BLaER1 (cell line): ENCODE measurements at regions not wholly inside any gene's neighbourhood (a gene's known extent, or its start where the extent isn't known, plus 50 kb on each side); places are given as distances from the start of the nearest gene placed in this dataset.

ENCODE experiments used
- H3K27ac ChIP-seq: shearing (Covaris generic); formaldehyde crosslinking; 2 replicates; pipeline ENCODE4 v1.8.1; 2022
- H3K27me3 ChIP-seq: shearing (Covaris generic); formaldehyde crosslinking; 2 replicates; pipeline ENCODE4 v1.8.1; 2022
- H3K36me3 ChIP-seq: shearing (Covaris generic); formaldehyde crosslinking; 2 replicates; pipeline ENCODE4 v1.8.1; 2022
- H3K4me1 ChIP-seq: shearing (Covaris generic); formaldehyde crosslinking; 2 replicates; pipeline ENCODE4 v1.8.1; 2022
- H3K4me2 ChIP-seq: shearing (Covaris generic); formaldehyde crosslinking; 2 replicates; pipeline ENCODE4 v1.8.1; 2022
- H3K4me3 ChIP-seq: shearing (Covaris generic); formaldehyde crosslinking; 2 replicates; pipeline ENCODE4 v1.8.1; 2022
- H3K9ac ChIP-seq: shearing (Covaris generic); formaldehyde crosslinking; 2 replicates; pipeline ENCODE4 v1.8.1; 2022
- H3K9me3 ChIP-seq: shearing (Covaris generic); formaldehyde crosslinking; 2 replicates; pipeline ENCODE4 v1.8.1; 2022
- H4K20me1 ChIP-seq: shearing (Covaris generic); formaldehyde crosslinking; 2 replicates; pipeline ENCODE4 v1.8.1; 2022
- Cebpa-rat ChIP-seq: shearing (Covaris generic); IDR thresholded peaks from 2 replicates; pipeline ENCODE4 v1.8.1; 2022

DNA sequence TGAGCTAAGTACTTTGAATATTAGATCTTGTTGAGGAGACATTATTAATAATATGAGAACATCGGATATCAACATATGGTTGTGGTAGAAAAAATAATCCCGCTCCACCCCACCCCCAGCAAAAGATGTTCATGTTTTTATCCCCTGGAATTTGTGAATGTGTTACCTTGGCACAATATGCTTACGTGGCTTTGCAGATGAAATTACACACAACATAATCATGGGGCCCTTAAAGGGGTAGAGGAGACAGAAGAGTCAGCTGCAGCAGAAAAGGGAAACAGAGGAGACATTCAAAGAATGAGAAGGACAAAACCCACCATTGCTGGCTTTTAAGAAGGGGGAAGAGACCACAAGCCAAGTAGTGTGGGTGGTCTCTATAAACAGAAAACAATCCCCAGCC lies 104.1 kb downstream of the SEC16B start:
- TF ChIP-seq Cebpa-rat, result no peak
- no peak overlapping the region for H3K9ac ChIP-seq
- no peak overlapping the region for H3K4me2 ChIP-seq
- no peaks in the 10 kb centered on the region for H3K9me3 ChIP-seq
- no peaks in the 10 kb centered on the region for H4K20me1 ChIP-seq
- H3K27me3 ChIP-seq, result no peaks in the 10 kb centered on the region
- H3K4me3 ChIP-seq, result no peak overlapping the region
- H3K27ac ChIP-seq, result no peak overlapping the region
- H3K36me3 ChIP-seq, result no peaks in the 10 kb centered on the region
- no peaks in the 10 kb centered on the region for H3K4me1 ChIP-seq

DNA sequence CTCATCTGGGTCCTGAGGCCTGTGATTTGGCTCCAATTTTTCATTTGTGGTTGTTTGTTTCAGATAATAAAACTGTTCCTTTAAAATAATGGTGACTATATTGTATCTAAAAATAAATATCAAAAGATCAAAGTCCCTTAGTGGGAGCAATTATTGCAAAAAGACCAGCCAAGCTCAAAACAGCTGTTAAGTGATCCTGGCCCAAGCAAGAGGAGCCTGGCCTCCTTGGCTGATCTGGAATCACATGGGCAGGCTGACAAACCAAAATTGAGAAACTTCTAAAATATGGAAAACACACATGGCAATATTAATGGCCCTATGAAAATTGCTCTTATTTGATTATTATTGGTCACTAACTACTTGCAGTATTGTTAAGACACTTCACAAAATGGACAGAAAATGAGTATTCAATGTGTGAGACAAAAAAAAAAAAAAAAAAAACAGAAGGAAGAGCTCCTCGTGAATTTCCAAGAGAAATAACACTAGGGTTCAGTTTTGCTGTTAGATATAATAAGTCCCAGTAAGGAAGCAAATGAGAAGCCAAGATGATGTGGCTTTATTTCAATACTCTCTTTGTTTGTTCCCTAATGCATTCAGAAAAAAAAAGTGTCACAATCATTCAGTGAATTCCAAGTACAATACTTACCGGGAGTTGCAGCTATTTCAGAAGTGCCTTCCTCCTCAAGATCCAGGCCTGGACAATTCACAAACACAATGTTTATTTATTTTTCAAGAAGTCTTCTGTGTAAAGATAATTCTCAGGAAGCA lies 105.1 kb downstream of the SEC16B start:
- Histone ChIP-seq H3K9ac (no peak overlapping the region), H3K4me2 (no peak overlapping the region), H4K20me1 (no peaks in the 10 kb centered on the region), H3K4me1 (no peaks in the 10 kb centered on the region), H3K27me3 (no peaks in the 10 kb centered on the region), H3K9me3 (no peaks in the 10 kb centered on the region), H3K27ac (no peak overlapping the region), H3K36me3 (no peaks in the 10 kb centered on the region), H3K4me3 (no peak overlapping the region)
- TF ChIP-seq Cebpa-rat, result no peak

DNA sequence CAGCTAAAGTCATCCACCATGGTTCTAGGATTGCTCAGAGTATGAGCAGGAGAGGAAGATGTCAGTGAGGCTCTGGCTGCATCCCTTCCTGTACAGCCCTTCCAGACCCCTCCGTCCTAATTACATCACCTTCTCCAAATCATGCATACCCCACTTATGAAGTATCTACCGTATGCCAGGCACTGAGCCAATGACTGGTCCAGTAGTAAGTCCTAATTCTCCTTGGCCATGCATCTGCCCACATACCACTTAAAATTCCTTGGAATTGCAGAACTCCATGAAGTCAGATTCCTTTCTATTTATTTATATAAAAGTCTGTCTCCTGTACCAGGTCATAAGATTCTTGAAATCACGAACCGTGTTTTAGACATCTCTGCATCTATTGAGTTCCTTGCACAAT lies 106.1 kb downstream of the SEC16B start:
- Histone ChIP-seq H3K9me3 (no peaks in the 10 kb centered on the region), H3K9ac (no peak overlapping the region), H3K4me2 (no peak overlapping the region), H3K4me3 (no peak overlapping the region), H3K36me3 (no peaks in the 10 kb centered on the region), H3K27ac (no peak overlapping the region), H4K20me1 (no peaks in the 10 kb centered on the region), H3K27me3 (no peaks in the 10 kb centered on the region), H3K4me1 (peaks cover 2% of the 10 kb centered on the region)
- no peak for TF ChIP-seq Cebpa-rat

DNA sequence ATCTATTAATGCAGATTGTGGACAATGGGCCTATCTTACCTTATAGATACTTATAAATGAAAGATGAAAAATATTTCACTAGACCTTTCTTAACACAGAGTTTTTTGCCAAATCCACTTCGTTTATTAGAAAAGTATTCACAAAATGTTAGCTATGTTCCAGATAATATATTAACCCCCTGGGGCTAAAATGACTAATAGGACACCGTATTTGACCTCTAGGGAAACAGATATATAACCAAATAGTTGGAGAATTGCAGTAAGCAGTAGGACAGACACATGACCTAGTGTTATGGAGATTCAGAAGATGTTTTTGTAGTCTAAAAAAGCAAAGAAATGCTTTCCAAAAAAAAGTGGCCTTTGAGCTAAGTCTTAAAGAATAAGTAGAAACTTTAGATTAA lies 106.9 kb downstream of the SEC16B start:
- no peak overlapping the region for H3K9ac ChIP-seq
- no peak overlapping the region for H3K27ac ChIP-seq
- H4K20me1 ChIP-seq, result no peaks in the 10 kb centered on the region
- no peak overlapping the region for H3K4me3 ChIP-seq
- H3K9me3 ChIP-seq, result no peaks in the 10 kb centered on the region
- no peak for TF ChIP-seq Cebpa-rat
- no peaks in the 10 kb centered on the region for H3K36me3 ChIP-seq
- H3K4me2 ChIP-seq, result no peak overlapping the region
- H3K4me1 ChIP-seq, result peaks cover 10% of the 10 kb centered on the region
- H3K27me3 ChIP-seq, result no peaks in the 10 kb centered on the region

DNA sequence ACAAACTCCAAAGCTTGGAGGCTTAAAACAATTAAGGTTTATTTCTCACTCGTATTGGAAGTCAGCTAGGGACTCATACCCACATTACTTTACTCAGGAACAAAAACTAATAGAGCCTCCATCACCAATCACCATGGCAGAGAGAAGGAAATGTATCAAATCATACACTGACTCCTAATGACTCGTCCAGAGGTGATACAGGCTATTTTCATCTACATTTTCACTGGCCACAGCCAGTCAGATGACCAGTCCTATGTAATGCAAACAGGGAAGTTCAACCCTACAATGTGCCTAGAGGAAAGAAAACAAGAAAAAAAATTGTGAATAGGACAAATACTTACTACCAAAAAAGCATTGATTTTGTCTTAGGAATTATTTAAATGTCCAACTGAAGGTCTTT lies 110.3 kb downstream of the SEC16B start:
- no peaks in the 10 kb centered on the region for H4K20me1 ChIP-seq
- H3K36me3 ChIP-seq, result no peaks in the 10 kb centered on the region
- H3K4me2 ChIP-seq, result no peak overlapping the region
- H3K9ac ChIP-seq, result no peak overlapping the region
- H3K4me1 ChIP-seq, result peaks cover 13% of the 10 kb centered on the region
- H3K27me3 ChIP-seq, result no peaks in the 10 kb centered on the region
- no peak overlapping the region for H3K4me3 ChIP-seq
- no peak for TF ChIP-seq Cebpa-rat
- H3K27ac ChIP-seq, result no peak overlapping the region
- peaks cover 3% of the 10 kb centered on the region; the same call in 1 of the 2 replicates for H3K9me3 ChIP-seq

DNA sequence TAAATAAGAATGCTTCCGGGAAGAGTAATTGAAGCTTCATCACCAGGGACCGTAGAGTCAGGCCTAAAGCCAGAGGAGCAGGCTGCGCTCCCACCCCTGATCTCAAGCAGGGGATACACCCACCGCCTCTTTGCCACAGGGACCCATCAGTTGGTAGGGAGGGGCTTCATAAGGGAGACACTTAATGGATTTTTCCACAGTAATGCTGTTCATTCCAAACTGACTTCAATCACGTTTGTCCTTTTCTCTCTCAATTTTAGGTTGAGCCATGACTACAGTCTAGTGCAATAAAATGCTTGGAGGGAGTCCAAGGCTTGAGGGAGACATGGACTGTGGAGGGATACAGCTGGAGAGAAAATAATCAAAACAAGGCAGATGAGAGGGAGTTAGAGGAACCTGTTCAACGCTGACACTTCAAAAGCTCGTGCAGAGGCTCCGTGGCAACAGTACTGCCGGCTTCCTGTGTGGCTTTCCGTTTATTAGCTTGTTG lies 111.5 kb downstream of the SEC16B start:
- no peak overlapping the region for H3K9ac ChIP-seq
- H3K4me3 ChIP-seq, result no peak overlapping the region
- no peaks in the 10 kb centered on the region for H4K20me1 ChIP-seq
- TF ChIP-seq Cebpa-rat, result no peak
- H3K36me3 ChIP-seq, result no peaks in the 10 kb centered on the region
- no peaks in the 10 kb centered on the region for H3K27me3 ChIP-seq
- H3K4me2 ChIP-seq, result peak overlapping the region; percentile 66
- H3K9me3 ChIP-seq, result peaks cover 9% of the 10 kb centered on the region; the same call in 1 of the 2 replicates
- no peak overlapping the region; the same call in 1 of the 2 replicates for H3K27ac ChIP-seq
- peaks cover 13% of the 10 kb centered on the region for H3K4me1 ChIP-seq

DNA sequence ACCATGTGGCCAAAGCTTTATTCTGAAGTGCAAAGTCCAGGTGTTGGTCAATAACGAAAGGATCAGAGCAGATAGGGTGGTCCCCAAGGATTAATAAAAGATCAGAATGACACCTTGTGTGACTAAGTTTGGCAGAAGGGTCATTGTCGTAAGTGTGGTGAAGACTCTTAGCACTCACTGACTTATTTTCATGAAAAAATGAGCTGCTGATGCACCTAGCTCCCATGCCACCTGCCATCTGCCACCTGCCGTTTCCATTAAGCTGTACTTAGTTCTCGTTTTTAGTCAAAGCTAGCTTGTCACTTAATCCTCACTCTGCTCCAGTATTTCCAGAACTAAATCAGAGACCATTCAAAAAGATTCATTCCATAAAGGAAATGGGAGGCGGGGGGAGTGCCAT lies 112.6 kb downstream of the SEC16B start:
- Histone ChIP-seq H3K27ac (no peak overlapping the region), H3K4me3 (no peak overlapping the region), H3K4me2 (no peak overlapping the region), H3K9ac (no peak overlapping the region), H3K4me1 (peaks cover 13% of the 10 kb centered on the region), H4K20me1 (no peaks in the 10 kb centered on the region), H3K36me3 (no peaks in the 10 kb centered on the region), H3K27me3 (no peaks in the 10 kb centered on the region), H3K9me3 (peaks cover 9% of the 10 kb centered on the region; the same call in 1 of the 2 replicates)
- TF ChIP-seq Cebpa-rat, result no peak

DNA sequence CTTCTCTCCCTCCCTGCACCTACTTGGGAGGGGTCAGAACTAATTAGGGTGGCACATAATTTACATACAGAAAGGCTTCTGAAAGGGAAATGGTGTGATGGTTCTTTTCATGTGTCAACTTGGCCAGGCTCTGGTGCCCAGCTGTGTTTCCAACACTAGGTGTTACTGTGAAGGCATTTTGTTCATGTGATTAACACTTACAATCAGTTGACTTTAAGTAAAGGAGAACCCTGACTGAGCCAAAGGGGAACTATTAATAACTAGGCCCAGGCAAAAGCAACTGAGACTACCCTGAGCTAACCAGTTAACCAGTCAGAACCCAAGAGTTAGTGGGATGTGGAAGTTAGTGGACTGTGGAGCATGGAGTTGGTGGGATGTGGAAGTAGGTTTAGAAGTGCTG lies 114.9 kb downstream of the SEC16B start:
- H3K9me3 ChIP-seq, result peaks cover 9% of the 10 kb centered on the region; the same call in 1 of the 2 replicates
- H3K4me2 ChIP-seq, result no peak overlapping the region
- peaks cover 13% of the 10 kb centered on the region for H3K4me1 ChIP-seq
- no peaks in the 10 kb centered on the region for H3K27me3 ChIP-seq
- no peak overlapping the region for H3K9ac ChIP-seq
- no peak for TF ChIP-seq Cebpa-rat
- no peaks in the 10 kb centered on the region for H4K20me1 ChIP-seq
- H3K4me3 ChIP-seq, result no peak overlapping the region
- no peaks in the 10 kb centered on the region for H3K36me3 ChIP-seq
- no peak overlapping the region for H3K27ac ChIP-seq

DNA sequence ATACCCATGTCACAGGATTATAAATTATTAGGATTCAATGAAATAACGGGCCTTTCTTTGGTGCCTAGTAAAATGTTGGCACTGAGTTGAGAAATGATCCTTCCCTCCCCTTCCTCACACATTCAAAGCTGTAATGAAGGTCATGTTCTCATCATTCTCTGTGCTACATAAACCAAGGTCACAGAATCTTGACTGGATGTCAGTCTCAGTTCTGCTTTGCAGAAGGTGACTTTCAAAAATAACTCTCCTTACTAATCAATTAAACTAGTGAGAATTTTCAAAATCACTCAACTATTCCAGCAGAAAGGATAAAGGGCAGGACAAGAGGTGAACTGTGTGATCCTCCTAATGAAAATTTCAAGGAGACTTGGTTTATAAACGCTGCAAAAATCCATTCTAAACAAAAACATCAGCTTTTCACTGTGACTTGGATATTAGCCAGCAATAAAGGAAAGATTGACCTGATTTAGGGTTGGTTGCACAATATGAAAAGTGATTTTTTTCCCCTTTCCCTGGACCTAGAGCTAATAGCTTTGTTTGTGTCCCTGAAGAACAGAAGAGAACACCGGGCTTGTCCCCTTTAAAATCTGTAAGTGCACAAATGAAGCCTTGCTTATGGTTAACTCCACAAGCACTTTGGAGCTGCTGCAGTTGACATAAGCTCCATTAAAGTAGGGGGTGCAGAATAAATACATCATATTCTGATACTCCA lies 120.1 kb downstream of the SEC16B start:
- H3K9ac ChIP-seq, result no peak overlapping the region
- H3K27ac ChIP-seq, result no peak overlapping the region
- H3K9me3 ChIP-seq, result peaks cover 7% of the 10 kb centered on the region; the same call in 1 of the 2 replicates
- H3K4me3 ChIP-seq, result no peak overlapping the region
- H3K36me3 ChIP-seq, result no peaks in the 10 kb centered on the region
- no peaks in the 10 kb centered on the region for H4K20me1 ChIP-seq
- H3K4me2 ChIP-seq, result no peak overlapping the region
- H3K4me1 ChIP-seq, result no peaks in the 10 kb centered on the region
- H3K27me3 ChIP-seq, result no peaks in the 10 kb centered on the region
- TF ChIP-seq Cebpa-rat, result no peak

DNA sequence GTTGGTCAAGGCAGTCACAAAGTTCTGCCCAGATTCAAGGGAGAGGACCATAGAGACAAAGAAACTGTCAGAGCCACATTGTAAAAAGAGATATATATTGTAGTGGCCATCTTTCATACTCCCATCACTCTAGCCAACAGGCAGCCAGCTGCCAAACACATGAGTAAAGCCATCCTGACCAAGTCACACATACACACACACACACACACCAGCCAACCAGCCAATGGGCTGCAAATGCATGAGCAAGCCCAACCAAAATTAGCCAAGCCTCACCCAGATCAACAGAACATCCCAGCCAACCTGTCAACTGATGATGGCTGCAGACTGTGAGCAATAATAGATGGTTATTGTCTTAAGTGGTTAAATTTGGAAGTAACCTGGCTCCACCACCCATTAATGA lies 120.7 kb downstream of the SEC16B start:
- Histone ChIP-seq H4K20me1 (no peaks in the 10 kb centered on the region), H3K9me3 (peaks cover 1% of the 10 kb centered on the region; the same call in 1 of the 2 replicates), H3K9ac (no peak overlapping the region), H3K4me2 (no peak overlapping the region), H3K36me3 (no peaks in the 10 kb centered on the region), H3K4me3 (no peak overlapping the region), H3K4me1 (no peaks in the 10 kb centered on the region), H3K27me3 (no peaks in the 10 kb centered on the region), H3K27ac (no peak overlapping the region)
- TF ChIP-seq Cebpa-rat, result no peak
